ENCODE measurements at regions not wholly inside any gene's neighbourhood (a gene's known extent, or its start where the extent isn't known, plus 50 kb on each side); places are given as distances from the start of the nearest gene placed in this dataset.

DNA sequence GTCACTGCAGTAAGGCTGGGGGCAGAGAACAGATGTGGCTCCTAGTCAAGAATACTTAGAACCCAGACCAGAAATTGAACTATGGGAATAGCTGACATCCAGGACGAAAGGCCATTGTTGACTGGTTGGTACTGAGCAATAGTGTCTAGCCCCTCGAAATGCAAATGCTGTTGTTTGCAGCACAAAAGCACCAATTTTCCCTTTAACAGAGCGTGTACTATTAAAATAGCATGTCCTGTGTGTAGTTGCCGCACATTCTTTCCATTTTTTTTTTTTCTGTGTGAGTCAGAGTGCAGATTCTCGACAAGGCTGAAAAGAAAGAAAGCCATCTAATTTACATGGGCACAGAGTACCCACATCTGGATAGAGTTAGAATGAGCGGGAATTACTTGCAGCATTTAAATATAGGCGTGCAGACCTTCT, 302.4 kb downstream of the PTEN start:
- TF ChIP-seq SIN3A (IDR thresholded peaks at IDR 0.05; ENCODE audit: borderline replicate concordance, insufficient read depth, low read length) (no peak), POLR2AphosphoS5 (IDR thresholded peaks at IDR 0.05; ENCODE audit: low read depth, low read length) (no peak), FOXP2 (optimal IDR thresholded peaks at IDR 0.05; ENCODE audit: borderline replicate concordance, extremely low read depth, extremely low read length, insufficient read depth) (no peak), TAF1 (IDR thresholded peaks at IDR 0.05; ENCODE audit: borderline replicate concordance, insufficient read depth, low read length) (no peak)
- TF ChIP-seq, protein P1, sequence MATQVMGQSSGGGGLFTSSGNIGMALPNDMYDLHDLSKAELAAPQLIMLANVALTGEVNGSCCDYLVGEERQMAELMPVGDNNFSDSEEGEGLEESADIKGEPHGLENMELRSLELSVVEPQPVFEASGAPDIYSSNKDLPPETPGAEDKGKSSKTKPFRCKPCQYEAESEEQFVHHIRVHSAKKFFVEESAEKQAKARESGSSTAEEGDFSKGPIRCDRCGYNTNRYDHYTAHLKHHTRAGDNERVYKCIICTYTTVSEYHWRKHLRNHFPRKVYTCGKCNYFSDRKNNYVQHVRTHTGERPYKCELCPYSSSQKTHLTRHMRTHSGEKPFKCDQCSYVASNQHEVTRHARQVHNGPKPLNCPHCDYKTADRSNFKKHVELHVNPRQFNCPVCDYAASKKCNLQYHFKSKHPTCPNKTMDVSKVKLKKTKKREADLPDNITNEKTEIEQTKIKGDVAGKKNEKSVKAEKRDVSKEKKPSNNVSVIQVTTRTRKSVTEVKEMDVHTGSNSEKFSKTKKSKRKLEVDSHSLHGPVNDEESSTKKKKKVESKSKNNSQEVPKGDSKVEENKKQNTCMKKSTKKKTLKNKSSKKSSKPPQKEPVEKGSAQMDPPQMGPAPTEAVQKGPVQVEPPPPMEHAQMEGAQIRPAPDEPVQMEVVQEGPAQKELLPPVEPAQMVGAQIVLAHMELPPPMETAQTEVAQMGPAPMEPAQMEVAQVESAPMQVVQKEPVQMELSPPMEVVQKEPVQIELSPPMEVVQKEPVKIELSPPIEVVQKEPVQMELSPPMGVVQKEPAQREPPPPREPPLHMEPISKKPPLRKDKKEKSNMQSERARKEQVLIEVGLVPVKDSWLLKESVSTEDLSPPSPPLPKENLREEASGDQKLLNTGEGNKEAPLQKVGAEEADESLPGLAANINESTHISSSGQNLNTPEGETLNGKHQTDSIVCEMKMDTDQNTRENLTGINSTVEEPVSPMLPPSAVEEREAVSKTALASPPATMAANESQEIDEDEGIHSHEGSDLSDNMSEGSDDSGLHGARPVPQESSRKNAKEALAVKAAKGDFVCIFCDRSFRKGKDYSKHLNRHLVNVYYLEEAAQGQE (IDR thresholded peaks at IDR 0.05; ENCODE audit: insufficient read depth in 1 of 2, low read depth in 2 of 2, low read length in 2 of 2), result no peak

- TF ChIP-seq POLR2AphosphoS5 (IDR thresholded peaks at IDR 0.05; ENCODE audit: low read depth, low read length) (no peak), SIN3A (IDR thresholded peaks at IDR 0.05; ENCODE audit: borderline replicate concordance, insufficient read depth, low read length) (no peak), TAF1 (IDR thresholded peaks at IDR 0.05; ENCODE audit: borderline replicate concordance, insufficient read depth, low read length) (no peak), FOXP2 (optimal IDR thresholded peaks at IDR 0.05; ENCODE audit: borderline replicate concordance, extremely low read depth, extremely low read length, insufficient read depth) (no peak)
- TF ChIP-seq, protein P1 (IDR thresholded peaks at IDR 0.05; ENCODE audit: insufficient read depth in 1 of 2, low read depth in 2 of 2, low read length in 2 of 2), result no peak
Measured at GRCh38 chr10:88168171-88169036, 305.0 kb downstream of the PTEN start.

GRCh38 chr10:88169037-88169319, 305.6 kb downstream of the PTEN start:
- TF ChIP-seq POLR2AphosphoS5 (IDR thresholded peaks at IDR 0.05; ENCODE audit: low read depth, low read length) (no peak), TAF1 (IDR thresholded peaks at IDR 0.05; ENCODE audit: borderline replicate concordance, insufficient read depth, low read length) (no peak), FOXP2 (optimal IDR thresholded peaks at IDR 0.05; ENCODE audit: borderline replicate concordance, extremely low read depth, extremely low read length, insufficient read depth) (no peak), SIN3A (IDR thresholded peaks at IDR 0.05; ENCODE audit: borderline replicate concordance, insufficient read depth, low read length) (no peak)
- TF ChIP-seq, protein P1 (IDR thresholded peaks at IDR 0.05; ENCODE audit: insufficient read depth in 1 of 2, low read depth in 2 of 2, low read length in 2 of 2), result no peak

- TF ChIP-seq POLR2AphosphoS5 (IDR thresholded peaks at IDR 0.05; ENCODE audit: low read depth, low read length) (no peak), TAF1 (IDR thresholded peaks at IDR 0.05; ENCODE audit: borderline replicate concordance, insufficient read depth, low read length) (no peak), SIN3A (IDR thresholded peaks at IDR 0.05; ENCODE audit: borderline replicate concordance, insufficient read depth, low read length) (no peak), FOXP2 (optimal IDR thresholded peaks at IDR 0.05; ENCODE audit: borderline replicate concordance, extremely low read depth, extremely low read length, insufficient read depth) (no peak)
- TF ChIP-seq, protein P1 (IDR thresholded peaks at IDR 0.05; ENCODE audit: insufficient read depth in 1 of 2, low read depth in 2 of 2, low read length in 2 of 2), result no peak
Measured at GRCh38 chr10:88170628-88171027, 307.2 kb downstream of the PTEN start.

Data from PFSK-1 (cell line).